ENCODE measurements at regions not wholly inside any gene's neighbourhood (a gene's known extent, or its start where the extent isn't known, plus 50 kb on each side); places are given as distances from the start of the nearest gene placed in this dataset.
"Not testable (repeated sequence)": the region's sequence is repeated elsewhere in the genome, so short reads cannot be mapped to it uniquely, and the experiment has no call there.

DNA sequence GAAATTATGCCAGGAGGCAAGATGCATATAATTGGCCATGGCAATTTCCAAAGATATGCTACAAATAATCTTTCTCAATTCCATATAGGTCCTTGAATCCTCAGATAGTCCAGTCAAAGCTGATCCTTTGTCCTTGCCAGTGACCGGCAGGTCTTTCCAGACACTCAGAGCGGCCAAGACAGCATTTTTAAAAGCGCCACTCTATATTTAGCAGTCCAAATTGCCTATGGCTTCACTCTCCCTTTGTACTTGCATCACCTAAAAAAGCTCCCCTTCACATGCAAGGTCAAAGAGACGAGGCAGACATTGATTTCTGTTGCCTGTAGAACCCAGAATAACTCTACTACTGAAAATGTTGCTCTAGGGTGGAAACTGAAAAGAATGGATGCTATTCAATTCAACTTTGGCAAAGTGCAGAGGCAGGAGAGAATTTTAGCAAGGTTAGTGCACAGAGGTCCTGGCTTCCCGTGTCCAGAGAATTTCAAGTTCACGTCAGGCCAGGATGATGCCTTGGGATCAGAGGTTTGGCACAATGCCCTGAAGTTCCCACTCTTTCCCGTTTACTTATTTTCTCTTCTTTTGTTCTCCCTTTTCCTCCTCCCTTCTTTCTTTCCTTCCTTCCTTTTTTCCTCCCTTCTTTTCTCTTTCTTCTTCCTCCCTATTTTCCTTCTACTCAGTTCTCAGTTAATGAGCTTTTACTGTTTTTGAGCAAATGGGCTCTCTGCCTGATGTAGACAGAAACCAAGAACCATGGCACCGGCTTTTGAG lies 108.5 kb downstream of the KCNK1 start:
- TF ChIP-seq, protein P1, sequence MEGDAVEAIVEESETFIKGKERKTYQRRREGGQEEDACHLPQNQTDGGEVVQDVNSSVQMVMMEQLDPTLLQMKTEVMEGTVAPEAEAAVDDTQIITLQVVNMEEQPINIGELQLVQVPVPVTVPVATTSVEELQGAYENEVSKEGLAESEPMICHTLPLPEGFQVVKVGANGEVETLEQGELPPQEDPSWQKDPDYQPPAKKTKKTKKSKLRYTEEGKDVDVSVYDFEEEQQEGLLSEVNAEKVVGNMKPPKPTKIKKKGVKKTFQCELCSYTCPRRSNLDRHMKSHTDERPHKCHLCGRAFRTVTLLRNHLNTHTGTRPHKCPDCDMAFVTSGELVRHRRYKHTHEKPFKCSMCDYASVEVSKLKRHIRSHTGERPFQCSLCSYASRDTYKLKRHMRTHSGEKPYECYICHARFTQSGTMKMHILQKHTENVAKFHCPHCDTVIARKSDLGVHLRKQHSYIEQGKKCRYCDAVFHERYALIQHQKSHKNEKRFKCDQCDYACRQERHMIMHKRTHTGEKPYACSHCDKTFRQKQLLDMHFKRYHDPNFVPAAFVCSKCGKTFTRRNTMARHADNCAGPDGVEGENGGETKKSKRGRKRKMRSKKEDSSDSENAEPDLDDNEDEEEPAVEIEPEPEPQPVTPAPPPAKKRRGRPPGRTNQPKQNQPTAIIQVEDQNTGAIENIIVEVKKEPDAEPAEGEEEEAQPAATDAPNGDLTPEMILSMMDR (conservative IDR thresholded peaks at IDR 0.05; ENCODE audit: control insufficient read depth, insufficient read depth, low read depth, low read length), result no peak
- H3K4me3 ChIP-seq (ENCODE audit: control insufficient read depth, low read depth, low read length), result no peak overlapping the region
- DNase-seq (ENCODE audit: low read depth), result no peak

DNA sequence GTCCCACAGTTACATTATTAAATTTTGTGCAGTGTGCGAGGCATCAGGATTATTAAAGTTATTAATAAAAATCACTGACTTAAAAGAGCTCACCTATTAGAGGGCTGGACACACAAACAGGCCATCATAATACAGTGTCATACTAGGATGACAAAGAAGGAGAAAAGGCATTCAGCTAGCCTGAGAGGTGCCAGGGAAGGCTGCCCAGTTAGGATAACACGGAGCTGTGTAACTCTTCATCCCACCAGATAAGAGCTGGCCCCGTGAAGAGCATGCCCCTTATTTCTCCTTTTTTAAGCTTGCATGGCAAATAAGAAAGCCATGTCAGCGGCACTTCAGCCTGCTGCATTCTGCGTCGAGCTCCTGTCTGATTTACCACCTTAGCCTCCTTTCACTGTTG lies 109.5 kb downstream of the KCNK1 start:
- DNase-seq (ENCODE audit: low read depth), result no peak
- H3K4me3 ChIP-seq (ENCODE audit: control insufficient read depth, low read depth, low read length), result no peak overlapping the region
- TF ChIP-seq, protein P1 (conservative IDR thresholded peaks at IDR 0.05; ENCODE audit: control insufficient read depth, insufficient read depth, low read depth, low read length), result no peak

DNA sequence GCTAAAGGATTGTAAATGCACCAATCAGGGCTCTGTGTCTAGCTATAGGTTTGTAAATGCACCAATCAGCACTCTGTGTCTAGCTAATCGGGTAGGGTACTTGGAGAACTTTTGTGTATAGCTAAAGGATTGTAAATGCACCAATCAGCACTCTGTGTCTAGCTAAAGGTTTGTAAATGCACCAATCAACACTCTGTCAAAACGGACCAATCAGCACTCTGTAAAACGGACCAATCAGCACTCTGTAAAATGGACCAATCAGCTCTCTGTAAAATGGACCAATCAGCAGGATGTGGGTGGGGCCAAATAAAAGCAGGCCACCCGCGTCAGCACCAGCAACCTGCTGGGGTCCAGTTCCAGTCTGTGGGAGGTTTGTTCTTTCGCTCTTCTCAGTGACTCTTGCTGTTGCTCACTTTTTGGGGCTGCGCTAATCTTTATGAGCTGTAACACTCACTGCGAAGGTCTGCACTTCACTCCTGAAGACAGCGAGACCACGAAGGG lies 110.3 kb downstream of the KCNK1 start:
- not testable (repeated sequence) for H3K4me3 ChIP-seq (ENCODE audit: control insufficient read depth, low read depth, low read length); DNase-seq (ENCODE audit: low read depth)

DNA sequence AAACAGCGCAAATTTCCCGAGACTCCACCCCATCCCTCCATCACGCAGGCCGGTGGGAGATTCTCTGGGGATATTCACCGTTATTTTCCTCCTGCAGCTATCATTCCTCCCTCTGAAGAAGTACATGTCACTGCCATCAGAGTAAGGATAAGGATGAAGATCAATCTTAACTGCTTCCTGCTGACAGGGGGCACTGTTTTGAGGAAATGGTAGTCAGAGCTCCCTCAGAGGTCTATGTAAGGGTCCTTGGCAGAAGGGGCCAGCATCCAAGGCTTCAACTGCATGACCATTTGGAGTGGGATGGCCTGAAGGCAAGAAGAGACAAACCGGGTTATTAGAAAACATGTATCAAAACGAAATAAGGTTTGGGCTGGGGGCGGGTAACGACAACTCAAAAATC lies 111.5 kb downstream of the KCNK1 start:
- H3K4me3 ChIP-seq (ENCODE audit: control insufficient read depth, low read depth, low read length), result no peak overlapping the region
- DNase-seq (ENCODE audit: low read depth), result no peak
- TF ChIP-seq, protein P1 (conservative IDR thresholded peaks at IDR 0.05; ENCODE audit: control insufficient read depth, insufficient read depth, low read depth, low read length), result no peak

DNA sequence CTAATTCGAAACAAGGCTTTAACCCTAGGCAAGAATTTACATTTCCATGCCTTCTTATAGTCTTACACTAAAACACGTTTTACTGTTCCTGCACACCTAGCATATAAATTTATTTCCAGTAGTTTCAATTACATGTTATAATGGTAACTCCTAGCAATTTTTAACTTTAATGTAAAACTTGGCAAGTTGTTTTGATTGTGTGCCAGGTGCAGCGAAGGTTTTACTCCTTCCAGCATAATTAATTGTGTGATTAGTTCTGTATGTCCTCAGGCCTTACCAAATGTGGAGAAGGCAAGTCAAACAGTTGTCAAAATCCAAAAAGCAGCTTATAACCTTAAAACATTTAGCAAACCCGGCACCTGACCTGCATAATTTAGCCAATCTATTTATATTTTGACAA lies 114.8 kb downstream of the KCNK1 start:
- DNase-seq (ENCODE audit: low read depth), result no peak
- TF ChIP-seq, protein P1 (conservative IDR thresholded peaks at IDR 0.05; ENCODE audit: control insufficient read depth, insufficient read depth, low read depth, low read length), result no peak
- no peak overlapping the region for H3K4me3 ChIP-seq (ENCODE audit: control insufficient read depth, low read depth, low read length)

DNA sequence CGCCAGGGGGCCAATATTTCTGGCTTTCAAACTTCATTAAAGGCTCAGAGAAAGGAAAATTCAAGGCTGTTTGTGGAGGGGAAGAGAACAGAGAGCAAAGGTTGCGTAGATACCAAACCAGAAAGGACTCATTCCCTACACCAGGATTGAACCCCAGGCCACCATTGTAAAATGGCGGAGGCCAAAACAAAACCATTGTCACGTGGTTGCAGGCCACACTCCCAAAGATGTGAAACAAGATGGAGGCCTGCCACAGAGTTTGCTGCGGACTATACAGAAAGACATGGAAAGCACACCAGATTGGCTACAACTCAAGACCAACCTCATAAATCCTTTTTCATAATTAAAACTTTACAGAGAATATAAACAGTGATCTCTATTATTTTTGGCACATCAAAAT lies 116.5 kb downstream of the KCNK1 start:
- TF ChIP-seq, protein P1 (conservative IDR thresholded peaks at IDR 0.05; ENCODE audit: control insufficient read depth, insufficient read depth, low read depth, low read length), result no peak
- no peak overlapping the region for H3K4me3 ChIP-seq (ENCODE audit: control insufficient read depth, low read depth, low read length)
- no peak for DNase-seq (ENCODE audit: low read depth)

DNA sequence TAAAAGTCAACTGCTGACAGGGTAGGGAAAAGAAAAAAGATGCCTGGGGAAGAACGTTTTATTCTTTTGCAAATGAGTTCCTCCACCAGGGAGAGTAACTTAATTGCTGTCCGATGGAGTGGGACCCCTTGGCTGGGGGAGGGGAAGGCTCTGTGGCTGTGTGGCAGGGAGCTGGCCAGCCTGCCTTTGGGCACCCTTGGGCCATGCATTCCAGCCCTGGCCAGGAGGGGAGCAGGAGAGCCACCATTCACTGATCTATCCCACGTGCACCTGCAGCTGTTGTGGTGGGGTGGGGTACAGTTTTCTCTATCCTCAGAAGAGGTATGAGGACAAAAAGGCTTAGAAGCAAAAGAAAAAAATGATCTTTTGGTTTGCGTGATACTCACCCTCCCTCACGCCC lies 116.9 kb downstream of the KCNK1 start:
- TF ChIP-seq, protein P1 (conservative IDR thresholded peaks at IDR 0.05; ENCODE audit: control insufficient read depth, insufficient read depth, low read depth, low read length), result no peak
- DNase-seq (ENCODE audit: low read depth), result no peak
- H3K4me3 ChIP-seq (ENCODE audit: control insufficient read depth, low read depth, low read length), result no peak overlapping the region

Measured in fibroblast of mammary gland (primary cell).